ENCODE measurements at regions not wholly inside any gene's neighbourhood (a gene's known extent, or its start where the extent isn't known, plus 50 kb on each side); places are given as distances from the start of the nearest gene placed in this dataset.

- H3K4me1 Mint-ChIP-seq = no peaks in the 10 kb centered on the region
- H3K4me3 Mint-ChIP-seq = no peak overlapping the region
- no peaks in the 10 kb centered on the region for H3K36me3 Mint-ChIP-seq
- POLR2A ChIA-PET = no interaction called here
- ATAC-seq (no peak), DNase-seq (no peak)
- no peak overlapping the region for H3K27ac Mint-ChIP-seq
- H3K9me3 Mint-ChIP-seq = peaks cover 0 to 17% (median 5%) of the 10 kb centered on the region in 9 donors
- H3K27me3 Mint-ChIP-seq = no peaks in the 10 kb centered on the region
These were observed 144.9 kb downstream of the LRIG3 start for GRCh38 chr12:58775396-58775795.

GRCh38 chr12:58776144-58776543 is 144.2 kb downstream of the LRIG3 start:
- Mint-ChIP-seq H3K4me1 (no peaks in the 10 kb centered on the region), H3K4me3 (no peak overlapping the region), H3K9me3 (peaks cover 0 to 20% (median 6%) of the 10 kb centered on the region in 9 donors), H3K36me3 (no peaks in the 10 kb centered on the region), H3K27me3 (no peaks in the 10 kb centered on the region), H3K27ac (no peak overlapping the region)
- ATAC-seq (no peak), DNase-seq (no peak)
- POLR2A ChIA-PET = no interaction called here

- DNase-seq = no peak
- Mint-ChIP-seq H3K27ac (no peak overlapping the region), H3K4me1 (no peaks in the 10 kb centered on the region), H3K9me3 (peaks cover 0 to 20% (median 7%) of the 10 kb centered on the region in 9 donors), H3K36me3 (no peaks in the 10 kb centered on the region), H3K4me3 (no peak overlapping the region), H3K27me3 (no peaks in the 10 kb centered on the region)
- no peak for ATAC-seq
- POLR2A ChIA-PET = no interaction called here
These were observed 142.5 kb downstream of the LRIG3 start for GRCh38 chr12:58777815-58778214.

GRCh38 chr12:58781609-58782008 is 138.7 kb downstream of the LRIG3 start:
- no peaks in the 10 kb centered on the region for H3K4me1 Mint-ChIP-seq
- DNase-seq (no peak), ATAC-seq (no peak)
- no peak overlapping the region for H3K4me3 Mint-ChIP-seq
- peaks cover 0 to 22% (median 7%) of the 10 kb centered on the region in 9 donors for H3K9me3 Mint-ChIP-seq
- H3K27me3 Mint-ChIP-seq = no peaks in the 10 kb centered on the region
- POLR2A ChIA-PET = no interaction called here
- H3K27ac Mint-ChIP-seq = no peak overlapping the region
- H3K36me3 Mint-ChIP-seq = no peaks in the 10 kb centered on the region

- POLR2A ChIA-PET = no interaction called here
- H3K27ac Mint-ChIP-seq = no peak overlapping the region
- no peak for DNase-seq
- no peaks in the 10 kb centered on the region for H3K27me3 Mint-ChIP-seq
- ATAC-seq = no peak
- H3K36me3 Mint-ChIP-seq = no peaks in the 10 kb centered on the region
- no peak overlapping the region for H3K4me3 Mint-ChIP-seq
- no peaks in the 10 kb centered on the region for H3K4me1 Mint-ChIP-seq
- H3K9me3 Mint-ChIP-seq = peaks cover 0 to 34% (median 5%) of the 10 kb centered on the region in 9 donors
These were observed 133.1 kb downstream of the LRIG3 start for GRCh38 chr12:58787021-58787760.

DNA sequence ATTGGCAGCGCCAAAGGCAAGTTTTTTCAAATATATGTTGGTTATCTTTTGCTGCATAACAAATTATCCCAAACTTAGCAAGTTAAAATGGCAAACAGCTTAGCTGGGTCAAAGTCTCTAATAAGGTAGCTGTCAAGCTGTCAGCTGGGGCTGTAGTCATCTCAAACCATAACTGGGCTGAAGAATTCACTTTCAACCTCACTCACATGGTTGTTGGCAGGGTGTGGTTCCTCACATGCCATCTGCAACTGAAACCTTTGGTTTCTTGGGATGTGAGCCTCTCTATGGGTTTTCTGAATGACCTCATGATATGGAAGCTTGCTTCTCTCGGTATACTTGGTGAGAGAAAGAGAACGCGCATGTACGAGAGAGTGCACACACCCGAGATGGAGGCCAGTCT is 125.4 kb downstream of the LRIG3 start:
- POLR2A ChIA-PET = no interaction called here
- ATAC-seq (no peak), DNase-seq (no peak)
- no peak overlapping the region for H3K27ac Mint-ChIP-seq
- H3K9me3 Mint-ChIP-seq = peaks cover 2 to 28% (median 11%) of the 10 kb centered on the region in 9 donors
- H3K36me3 Mint-ChIP-seq = no peaks in the 10 kb centered on the region
- H3K27me3 Mint-ChIP-seq = no peaks in the 10 kb centered on the region
- H3K4me1 Mint-ChIP-seq = no peaks in the 10 kb centered on the region
- H3K4me3 Mint-ChIP-seq = no peak overlapping the region

DNA sequence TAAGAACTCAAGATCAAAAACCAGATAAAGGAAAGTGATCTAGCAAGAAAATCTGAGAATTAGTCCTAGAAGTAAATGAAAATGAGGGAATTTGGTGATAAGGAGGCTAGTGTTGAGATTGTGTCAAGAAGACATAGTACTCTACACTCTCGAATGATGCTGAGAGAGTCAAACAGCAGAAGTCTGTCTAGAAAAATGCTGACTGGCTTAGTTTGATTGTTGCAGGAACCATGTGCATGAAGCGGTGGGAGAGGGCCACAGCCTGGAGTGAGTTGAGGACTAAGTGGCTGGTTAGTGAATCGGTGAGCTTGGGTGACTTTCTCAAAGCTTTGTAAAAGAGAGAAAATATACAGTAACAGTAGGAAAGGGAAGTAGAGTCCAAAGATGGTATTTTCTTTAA is 124.5 kb downstream of the LRIG3 start:
- POLR2A ChIA-PET = no interaction called here
- H3K4me3 Mint-ChIP-seq = no peak overlapping the region
- ATAC-seq (no peak), DNase-seq (no peak)
- no peaks in the 10 kb centered on the region for H3K27me3 Mint-ChIP-seq
- H3K9me3 Mint-ChIP-seq = peaks cover 2 to 32% (median 10%) of the 10 kb centered on the region in 9 donors
- H3K27ac Mint-ChIP-seq = no peak overlapping the region
- H3K36me3 Mint-ChIP-seq = no peaks in the 10 kb centered on the region
- no peaks in the 10 kb centered on the region for H3K4me1 Mint-ChIP-seq

DNA sequence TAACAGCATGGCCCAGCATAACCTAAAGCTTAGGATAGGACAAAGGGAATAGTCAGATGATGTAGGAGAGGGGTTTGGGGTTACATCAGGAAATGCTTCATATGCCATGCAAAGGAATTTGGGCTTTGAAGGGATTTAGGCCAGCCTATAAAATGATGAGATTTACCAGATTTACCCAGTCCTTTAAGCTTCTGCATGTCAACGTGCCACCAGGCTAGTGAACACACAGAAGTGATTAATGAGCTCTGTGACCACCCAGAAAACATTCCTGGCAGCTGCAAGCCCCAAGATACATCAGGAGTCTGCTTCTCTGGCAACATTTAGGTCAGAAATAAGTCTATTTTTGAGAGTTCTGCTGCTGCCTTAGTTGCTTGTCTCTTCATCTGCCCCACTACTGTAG is 118.3 kb downstream of the LRIG3 start:
- POLR2A ChIA-PET = no interaction called here
- H3K9me3 Mint-ChIP-seq = peaks cover 3 to 25% (median 10%) of the 10 kb centered on the region in 9 donors
- H3K36me3 Mint-ChIP-seq = no peaks in the 10 kb centered on the region
- DNase-seq = no peak
- no peak overlapping the region for H3K27ac Mint-ChIP-seq
- no peak overlapping the region for H3K4me3 Mint-ChIP-seq
- H3K27me3 Mint-ChIP-seq = peaks cover 0 to 1% (median 0%) of the 10 kb centered on the region in 5 donors
- no peaks in the 10 kb centered on the region for H3K4me1 Mint-ChIP-seq
- no peak for ATAC-seq

DNA sequence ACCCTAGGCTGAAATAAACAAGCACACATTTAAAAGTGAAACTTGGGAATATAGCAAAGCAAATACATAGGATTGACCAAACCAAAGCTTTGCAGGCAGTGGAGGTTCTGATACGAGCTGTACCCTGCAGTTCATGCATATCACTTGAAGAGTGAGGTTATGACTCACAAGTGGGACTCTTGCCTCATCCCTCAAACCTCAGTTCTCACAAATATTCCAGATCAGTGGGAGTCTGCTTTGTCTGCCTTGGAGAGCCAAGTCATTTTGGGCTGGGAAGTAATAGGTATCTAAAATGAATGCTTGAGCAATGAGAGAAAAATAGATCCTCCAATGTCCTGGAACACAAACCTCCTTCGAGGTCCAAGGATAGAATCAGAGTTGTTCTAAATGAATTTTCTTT is 116.4 kb downstream of the LRIG3 start:
- H3K9me3 Mint-ChIP-seq = peaks cover 0 to 17% (median 5%) of the 10 kb centered on the region in 9 donors
- H3K4me3 Mint-ChIP-seq = no peak overlapping the region
- no peak overlapping the region for H3K27ac Mint-ChIP-seq
- POLR2A ChIA-PET = no interaction called here
- H3K36me3 Mint-ChIP-seq = no peaks in the 10 kb centered on the region
- ATAC-seq (no peak), DNase-seq (no peak)
- H3K4me1 Mint-ChIP-seq = no peaks in the 10 kb centered on the region
- peaks cover 0 to 1% (median 0%) of the 10 kb centered on the region in 5 donors for H3K27me3 Mint-ChIP-seq

DNA sequence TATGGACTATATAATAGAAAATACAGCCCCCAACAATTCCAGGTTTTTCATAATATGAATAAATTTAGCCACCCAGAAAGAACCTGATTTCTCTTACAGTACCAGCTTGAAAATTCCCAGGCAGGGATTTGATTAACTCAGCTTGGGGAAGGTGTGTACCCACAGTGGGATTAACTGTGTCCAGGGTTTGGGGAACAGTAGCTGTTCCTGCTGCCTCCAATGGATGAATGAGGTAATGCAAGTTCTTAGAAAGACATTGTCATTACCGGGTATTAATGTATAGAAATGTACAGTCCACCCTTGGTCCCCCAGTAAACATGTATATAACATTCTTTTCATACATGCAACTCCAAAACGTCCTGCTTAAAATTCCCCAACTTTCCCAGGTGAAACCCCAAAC is 115.6 kb downstream of the LRIG3 start:
- ATAC-seq (no peak), DNase-seq (no peak)
- Mint-ChIP-seq H3K4me1 (no peaks in the 10 kb centered on the region), H3K4me3 (no peak overlapping the region), H3K9me3 (peaks cover 0 to 14% (median 4%) of the 10 kb centered on the region in 9 donors), H3K36me3 (no peaks in the 10 kb centered on the region), H3K27ac (no peak overlapping the region), H3K27me3 (peaks cover 0 to 1% (median 0%) of the 10 kb centered on the region in 5 donors)
- POLR2A ChIA-PET = no interaction called here

DNA sequence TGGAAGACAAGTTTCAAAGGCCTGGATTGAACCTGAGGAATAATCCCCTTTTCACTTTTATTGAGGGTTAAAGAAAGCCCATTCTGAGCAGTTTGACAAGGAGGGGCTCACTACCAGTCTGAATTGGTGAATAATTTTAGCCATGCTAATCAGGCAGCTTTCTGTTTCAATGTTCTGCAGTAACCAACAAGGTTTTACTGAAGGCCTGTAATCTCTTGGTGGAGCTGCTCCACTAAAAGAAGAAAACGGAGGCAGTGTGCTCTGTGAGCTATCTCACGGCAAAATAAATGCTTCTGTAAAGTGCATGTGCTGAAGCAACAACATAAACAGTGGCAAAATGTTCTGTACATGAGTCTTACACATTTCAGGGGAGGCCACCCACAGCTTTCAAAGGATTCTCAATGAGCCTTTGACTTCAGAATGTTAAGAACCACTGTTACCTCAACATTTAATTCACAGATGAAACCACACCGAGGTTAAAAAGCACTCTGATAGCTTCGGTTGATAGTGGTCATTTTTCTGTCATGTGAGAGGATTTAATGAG is 111.2 kb downstream of the LRIG3 start:
- no peaks in the 10 kb centered on the region for H3K27me3 Mint-ChIP-seq
- POLR2A ChIA-PET = no interaction called here
- H3K36me3 Mint-ChIP-seq = no peaks in the 10 kb centered on the region
- H3K9me3 Mint-ChIP-seq = peaks cover 0 to 7% (median 1%) of the 10 kb centered on the region in 9 donors
- no peaks in the 10 kb centered on the region for H3K4me1 Mint-ChIP-seq
- no peak overlapping the region for H3K4me3 Mint-ChIP-seq
- DNase-seq (no peak), ATAC-seq (no peak)
- H3K27ac Mint-ChIP-seq = no peak overlapping the region

GRCh38 chr12:58811346-58811745 is 109.0 kb downstream of the LRIG3 start:
- peaks cover 0 to 9% (median 0%) of the 10 kb centered on the region in 9 donors for H3K9me3 Mint-ChIP-seq
- H3K36me3 Mint-ChIP-seq = no peaks in the 10 kb centered on the region
- no peak overlapping the region for H3K4me3 Mint-ChIP-seq
- H3K4me1 Mint-ChIP-seq = no peaks in the 10 kb centered on the region
- no peak for ATAC-seq
- H3K27ac Mint-ChIP-seq = no peak overlapping the region
- POLR2A ChIA-PET = no interaction called here
- no peaks in the 10 kb centered on the region for H3K27me3 Mint-ChIP-seq
- DNase-seq = no peak

DNA sequence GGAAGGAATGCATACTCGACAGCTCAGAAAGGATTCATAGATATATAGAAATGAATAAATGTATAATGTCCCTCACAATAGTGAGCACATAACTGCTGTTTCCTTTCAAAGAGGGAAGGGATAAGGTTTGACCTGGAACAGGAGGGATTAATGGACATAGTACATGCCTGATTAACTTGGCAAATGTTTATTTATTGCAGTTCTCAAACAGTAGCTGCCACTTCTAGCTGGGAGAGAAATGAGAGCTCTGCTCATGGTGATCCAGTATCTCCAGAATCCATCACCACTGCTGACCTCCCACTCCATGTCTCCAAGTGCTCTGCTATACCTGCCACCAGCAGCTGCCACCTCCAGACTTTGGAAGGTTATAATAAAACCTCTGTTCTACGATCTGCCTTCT is 108.1 kb downstream of the LRIG3 start:
- Mint-ChIP-seq H3K27me3 (no peaks in the 10 kb centered on the region), H3K36me3 (no peaks in the 10 kb centered on the region), H3K9me3 (peaks cover 0 to 6% (median 0%) of the 10 kb centered on the region in 9 donors), H3K27ac (no peak overlapping the region), H3K4me3 (no peak overlapping the region), H3K4me1 (no peaks in the 10 kb centered on the region)
- DNase-seq = no peak
- no peak for ATAC-seq
- POLR2A ChIA-PET = no interaction called here

- no peaks in the 10 kb centered on the region for H3K36me3 Mint-ChIP-seq
- POLR2A ChIA-PET = no interaction called here
- ATAC-seq (no peak), DNase-seq (no peak)
- no peaks in the 10 kb centered on the region for H3K27me3 Mint-ChIP-seq
- H3K27ac Mint-ChIP-seq = no peak overlapping the region
- H3K4me3 Mint-ChIP-seq = no peak overlapping the region
- peaks cover 0 to 6% (median 0%) of the 10 kb centered on the region in 9 donors for H3K9me3 Mint-ChIP-seq
- no peaks in the 10 kb centered on the region for H3K4me1 Mint-ChIP-seq
These were observed 106.3 kb downstream of the LRIG3 start for GRCh38 chr12:58814036-58814435.

All from naive thymus-derived CD8-positive, alpha-beta T cell (primary cell).